NB4 (cell line): ENCODE measurements at regions not wholly inside any gene's neighbourhood (a gene's known extent, or its start where the extent isn't known, plus 50 kb on each side); places are given as distances from the start of the nearest gene placed in this dataset.

Experiments used
- DNase-seq: peaks from one replicate; pipeline ENCODE4 v3.0.0; 2010; ENCODE audit warnings: low read depth
- H3K4me3 ChIP-seq: one replicate; pipeline ENCODE4 v1.5.1; 2011; ENCODE audit warnings: mild to moderate bottlenecking, low read depth, low read length, moderate library complexity
- MYC ChIP-seq: IDR thresholded peaks from 2 replicates; pipeline ENCODE4 v1.6.1; 2011; ENCODE audit warnings: low read depth, low read length
- POLR2A ChIP-seq: IDR thresholded peaks from 2 replicates; pipeline ENCODE4 v1.6.1; 2011; ENCODE audit warnings: mild to moderate bottlenecking; ENCODE audit not compliant: insufficient read length; ENCODE audit errors: extremely low read depth
- TF ChIP-seq, protein P1 (sequence below): IDR thresholded peaks from 2 replicates; pipeline ENCODE4 v1.6.1; 2011; ENCODE audit warnings: low read depth, low read length
- TF ChIP-seq, protein P2 (sequence below): IDR thresholded peaks from one replicate; pipeline ENCODE4 v1.5.1; 2012; ENCODE audit warnings: low read depth, low read length

DNA sequence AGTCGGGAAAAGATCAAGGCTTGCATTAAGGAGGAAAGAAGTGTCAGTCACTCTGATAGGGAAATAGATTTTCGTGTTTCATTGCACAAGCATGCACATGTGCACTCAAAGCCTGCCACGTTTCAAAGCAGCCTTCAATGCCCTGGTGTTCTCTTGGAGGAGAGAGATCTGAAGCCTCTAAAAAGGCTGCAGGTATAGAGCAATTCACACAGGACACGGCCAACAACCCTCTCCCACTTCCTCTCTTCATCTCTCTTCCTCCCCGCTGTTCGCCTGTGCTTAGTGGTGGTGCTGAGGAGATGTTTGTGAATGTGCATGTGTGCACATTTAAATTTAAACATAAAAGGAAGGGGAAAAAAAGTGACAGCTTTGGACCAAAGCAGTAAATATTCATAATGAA lies 117.7 kb downstream of the NUF2 start:
- DNase-seq, result no peak
- TF ChIP-seq, protein P1, sequence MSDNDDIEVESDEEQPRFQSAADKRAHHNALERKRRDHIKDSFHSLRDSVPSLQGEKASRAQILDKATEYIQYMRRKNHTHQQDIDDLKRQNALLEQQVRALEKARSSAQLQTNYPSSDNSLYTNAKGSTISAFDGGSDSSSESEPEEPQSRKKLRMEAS, result no peak
- TF ChIP-seq POLR2A (no peak), MYC (no peak)
- TF ChIP-seq, protein P2, sequence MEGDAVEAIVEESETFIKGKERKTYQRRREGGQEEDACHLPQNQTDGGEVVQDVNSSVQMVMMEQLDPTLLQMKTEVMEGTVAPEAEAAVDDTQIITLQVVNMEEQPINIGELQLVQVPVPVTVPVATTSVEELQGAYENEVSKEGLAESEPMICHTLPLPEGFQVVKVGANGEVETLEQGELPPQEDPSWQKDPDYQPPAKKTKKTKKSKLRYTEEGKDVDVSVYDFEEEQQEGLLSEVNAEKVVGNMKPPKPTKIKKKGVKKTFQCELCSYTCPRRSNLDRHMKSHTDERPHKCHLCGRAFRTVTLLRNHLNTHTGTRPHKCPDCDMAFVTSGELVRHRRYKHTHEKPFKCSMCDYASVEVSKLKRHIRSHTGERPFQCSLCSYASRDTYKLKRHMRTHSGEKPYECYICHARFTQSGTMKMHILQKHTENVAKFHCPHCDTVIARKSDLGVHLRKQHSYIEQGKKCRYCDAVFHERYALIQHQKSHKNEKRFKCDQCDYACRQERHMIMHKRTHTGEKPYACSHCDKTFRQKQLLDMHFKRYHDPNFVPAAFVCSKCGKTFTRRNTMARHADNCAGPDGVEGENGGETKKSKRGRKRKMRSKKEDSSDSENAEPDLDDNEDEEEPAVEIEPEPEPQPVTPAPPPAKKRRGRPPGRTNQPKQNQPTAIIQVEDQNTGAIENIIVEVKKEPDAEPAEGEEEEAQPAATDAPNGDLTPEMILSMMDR, result no peak
- no peak overlapping the region for H3K4me3 ChIP-seq

DNA sequence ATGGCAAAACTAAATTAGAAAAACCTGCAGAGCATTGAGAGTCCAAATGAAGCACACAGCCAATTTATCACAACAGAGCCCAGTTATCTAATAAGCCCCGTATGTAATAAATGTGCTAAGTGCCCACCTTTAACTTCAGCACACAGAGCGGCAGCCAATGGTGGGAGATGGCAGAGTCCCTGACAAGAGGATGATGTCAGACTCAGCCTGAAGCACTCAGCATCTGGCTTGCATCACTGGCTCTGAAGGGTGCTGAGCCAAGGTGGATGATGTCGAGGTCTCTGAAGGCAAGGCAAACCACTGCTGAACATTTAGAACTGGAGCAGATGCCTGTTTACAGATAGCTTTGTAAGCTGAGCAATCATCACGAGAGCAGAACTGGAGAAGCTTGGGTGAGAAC lies 118.3 kb downstream of the NUF2 start:
- H3K4me3 ChIP-seq, result no peak overlapping the region
- TF ChIP-seq, protein P2, result no peak
- no peak for TF ChIP-seq POLR2A
- TF ChIP-seq, protein P1, result no peak
- no peak for TF ChIP-seq MYC
- DNase-seq, result no peak

DNA sequence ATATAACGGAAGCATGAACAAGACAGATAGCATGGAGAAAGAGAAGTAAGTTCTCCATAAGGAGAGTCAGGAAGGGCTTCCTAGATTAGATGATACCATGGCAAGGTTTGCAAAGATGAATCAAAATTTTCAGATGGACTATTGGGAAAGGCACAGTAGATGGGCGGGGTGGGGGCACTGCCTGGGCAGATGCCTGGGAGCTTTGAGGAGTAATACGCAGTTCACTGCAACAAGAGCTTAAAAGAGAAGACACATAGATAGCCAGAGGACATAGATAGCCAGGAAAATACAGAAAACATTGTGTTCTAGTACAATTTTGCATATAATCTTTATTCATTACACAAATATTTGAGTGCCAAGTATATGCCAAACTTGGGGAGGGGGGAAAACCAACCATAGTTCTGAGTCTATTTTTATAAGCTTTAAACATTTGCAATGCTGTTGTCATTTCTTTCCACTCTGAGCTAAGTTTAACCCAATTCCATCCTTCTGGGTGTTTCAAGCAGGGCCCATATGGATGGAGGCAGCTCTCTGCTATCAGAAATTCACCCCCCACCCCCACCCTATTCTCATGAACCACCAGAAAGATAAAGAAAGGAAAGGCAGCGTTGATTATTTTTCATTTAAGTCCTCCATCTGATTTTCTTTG lies 120.6 kb downstream of the NUF2 start:
- no peak for DNase-seq
- H3K4me3 ChIP-seq, result no peak overlapping the region
- TF ChIP-seq, protein P2, result no peak
- TF ChIP-seq POLR2A (no peak), MYC (no peak)
- TF ChIP-seq, protein P1, result no peak

DNA sequence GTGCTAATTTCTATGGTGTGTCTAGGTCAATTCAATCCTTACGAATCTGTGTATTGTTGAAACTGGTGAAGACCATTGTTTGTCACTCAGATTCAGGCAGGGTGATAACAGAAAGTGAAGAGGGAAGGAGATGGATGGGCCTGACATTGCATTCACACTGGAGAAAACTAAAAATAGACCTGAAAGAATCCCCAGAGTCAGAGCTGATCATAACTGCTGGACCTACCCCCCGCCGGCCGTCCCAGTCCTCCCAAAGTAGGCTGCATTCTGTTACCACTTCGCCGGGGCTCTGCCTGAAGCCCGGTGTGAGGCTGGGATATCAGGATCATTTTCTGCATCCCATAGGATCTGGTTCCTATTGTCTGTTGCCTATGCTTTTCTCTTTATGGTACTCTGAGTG lies 121.1 kb downstream of the NUF2 start:
- H3K4me3 ChIP-seq, result no peak overlapping the region
- no peak for TF ChIP-seq MYC
- TF ChIP-seq, protein P2, result no peak
- TF ChIP-seq POLR2A, result no peak
- TF ChIP-seq, protein P1, result no peak
- DNase-seq, result no peak

DNA sequence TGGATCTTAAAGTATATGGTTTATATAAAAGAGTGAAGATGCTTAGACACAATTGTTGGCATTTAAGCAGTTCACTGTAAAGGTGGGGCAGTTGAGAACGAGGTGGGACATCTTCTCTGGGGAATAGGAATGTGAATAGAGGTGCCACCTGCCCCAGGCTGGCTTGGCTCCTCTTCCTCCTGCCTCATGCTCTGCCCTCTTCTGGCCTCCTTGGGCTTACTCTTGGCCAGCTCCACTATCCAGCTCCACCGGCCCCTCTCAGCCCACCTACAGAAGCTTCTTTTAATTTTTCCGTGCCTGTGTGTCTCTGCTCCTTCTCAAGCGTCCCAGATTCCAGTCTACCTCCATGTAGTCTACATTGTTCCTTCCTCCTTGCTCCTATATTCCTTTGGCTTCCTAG lies 122.1 kb downstream of the NUF2 start:
- H3K4me3 ChIP-seq, result no peak overlapping the region
- TF ChIP-seq, protein P1, result no peak
- TF ChIP-seq POLR2A (no peak), MYC (no peak)
- TF ChIP-seq, protein P2, result no peak
- no peak for DNase-seq

DNA sequence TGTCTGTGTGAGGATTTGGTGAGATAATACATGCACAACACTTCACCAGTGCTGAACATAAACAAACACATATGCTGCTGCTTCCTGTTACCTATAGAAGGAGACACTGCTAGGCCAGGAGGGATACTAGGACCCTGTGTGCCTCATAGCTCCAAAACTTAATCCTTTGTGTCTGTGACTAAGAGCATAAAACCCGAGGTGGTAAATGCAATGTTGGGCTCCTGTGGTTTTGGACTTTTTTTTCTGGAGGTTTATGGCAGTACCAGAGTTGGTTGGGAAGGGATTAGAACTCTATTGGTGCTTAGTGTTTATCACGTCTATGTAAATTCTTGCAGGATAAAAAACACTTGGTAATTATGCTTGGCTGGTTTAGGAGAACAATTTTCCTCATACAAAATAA lies 122.9 kb downstream of the NUF2 start:
- TF ChIP-seq, protein P2, result no peak
- TF ChIP-seq MYC (no peak), POLR2A (no peak)
- TF ChIP-seq, protein P1, result no peak
- H3K4me3 ChIP-seq, result no peak overlapping the region
- no peak for DNase-seq
